ENCODE measurements at regions not wholly inside any gene's neighbourhood (a gene's known extent, or its start where the extent isn't known, plus 50 kb on each side); places are given as distances from the start of the nearest gene placed in this dataset.

DNA sequence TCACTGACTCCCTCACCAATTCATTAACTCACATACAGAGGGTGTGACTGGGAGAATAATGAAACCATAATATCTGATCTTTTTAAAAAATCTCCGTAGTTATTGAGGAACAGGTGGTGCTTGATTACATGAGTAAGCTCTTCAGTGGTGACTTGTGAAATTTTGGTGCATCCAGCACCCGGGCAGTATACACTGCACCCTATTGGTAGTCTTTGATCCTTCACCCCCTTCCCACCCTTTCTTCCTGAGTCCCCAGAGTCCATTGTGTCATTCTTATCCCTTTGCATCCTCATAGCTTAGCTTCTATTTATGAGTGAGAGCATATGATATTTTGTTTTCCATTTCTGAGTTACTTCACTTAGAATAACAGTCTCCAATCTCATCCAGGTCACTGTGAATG is 1143.8 kb downstream of the PCDH19 start:
- no peak overlapping the region for H3K27ac Mint-ChIP-seq
- peak; percentile 19 for DNase-seq (ENCODE audit: low spot score)

DNA sequence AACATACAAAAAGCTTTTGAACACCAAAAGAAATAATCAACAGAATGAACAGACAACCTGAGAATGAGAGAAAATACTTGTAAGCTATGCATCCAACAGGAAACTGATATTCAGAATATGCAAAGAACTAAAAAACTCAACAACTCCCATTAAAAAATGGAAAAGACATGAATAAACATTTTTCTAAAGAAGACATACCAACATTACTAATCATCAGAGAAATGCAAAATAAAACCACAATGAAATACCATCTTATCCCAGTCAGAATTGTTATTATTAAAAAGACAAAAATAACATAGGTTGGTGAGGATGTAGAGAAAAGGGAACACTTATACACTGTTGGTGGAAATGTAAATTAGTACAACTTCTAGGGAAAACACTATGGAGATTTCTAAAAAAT is 1161.9 kb downstream of the PCDH19 start:
- no peaks in the 10 kb centered on the region for H3K27me3 ChIP-seq (ENCODE audit: insufficient read depth)
- no peaks in the 10 kb centered on the region for H3F3A ChIP-seq (replicated peaks; ENCODE audit: low read depth)
- Mint-ChIP-seq H3K9me3 (no peaks in the 10 kb centered on the region; the same call in 2 of the 3 replicates), H3K4me3 (no peak overlapping the region), H3K36me3 (ENCODE audit: low read depth) (no peaks in the 10 kb centered on the region), H3K4me1 (peaks cover 4% of the 10 kb centered on the region; the same call in 2 of the 3 replicates), H3K27me3 (ENCODE audit: insufficient read depth, low read depth, poor library complexity) (no peaks in the 10 kb centered on the region), H3K27ac (no peak overlapping the region)
- DNase-seq (ENCODE audit: low spot score): no peak
- no peak for ATAC-seq
- H3K9me2 ChIP-seq (ENCODE audit: insufficient read depth): no peaks in the 10 kb centered on the region
- peaks cover 4% of the 10 kb centered on the region; the same call in 1 of the 2 replicates for H3K4me1 ChIP-seq (ENCODE audit: insufficient read depth)
- H3K36me3 ChIP-seq (ENCODE audit: insufficient read depth): no peaks in the 10 kb centered on the region
- TF ChIP-seq, protein P1, sequence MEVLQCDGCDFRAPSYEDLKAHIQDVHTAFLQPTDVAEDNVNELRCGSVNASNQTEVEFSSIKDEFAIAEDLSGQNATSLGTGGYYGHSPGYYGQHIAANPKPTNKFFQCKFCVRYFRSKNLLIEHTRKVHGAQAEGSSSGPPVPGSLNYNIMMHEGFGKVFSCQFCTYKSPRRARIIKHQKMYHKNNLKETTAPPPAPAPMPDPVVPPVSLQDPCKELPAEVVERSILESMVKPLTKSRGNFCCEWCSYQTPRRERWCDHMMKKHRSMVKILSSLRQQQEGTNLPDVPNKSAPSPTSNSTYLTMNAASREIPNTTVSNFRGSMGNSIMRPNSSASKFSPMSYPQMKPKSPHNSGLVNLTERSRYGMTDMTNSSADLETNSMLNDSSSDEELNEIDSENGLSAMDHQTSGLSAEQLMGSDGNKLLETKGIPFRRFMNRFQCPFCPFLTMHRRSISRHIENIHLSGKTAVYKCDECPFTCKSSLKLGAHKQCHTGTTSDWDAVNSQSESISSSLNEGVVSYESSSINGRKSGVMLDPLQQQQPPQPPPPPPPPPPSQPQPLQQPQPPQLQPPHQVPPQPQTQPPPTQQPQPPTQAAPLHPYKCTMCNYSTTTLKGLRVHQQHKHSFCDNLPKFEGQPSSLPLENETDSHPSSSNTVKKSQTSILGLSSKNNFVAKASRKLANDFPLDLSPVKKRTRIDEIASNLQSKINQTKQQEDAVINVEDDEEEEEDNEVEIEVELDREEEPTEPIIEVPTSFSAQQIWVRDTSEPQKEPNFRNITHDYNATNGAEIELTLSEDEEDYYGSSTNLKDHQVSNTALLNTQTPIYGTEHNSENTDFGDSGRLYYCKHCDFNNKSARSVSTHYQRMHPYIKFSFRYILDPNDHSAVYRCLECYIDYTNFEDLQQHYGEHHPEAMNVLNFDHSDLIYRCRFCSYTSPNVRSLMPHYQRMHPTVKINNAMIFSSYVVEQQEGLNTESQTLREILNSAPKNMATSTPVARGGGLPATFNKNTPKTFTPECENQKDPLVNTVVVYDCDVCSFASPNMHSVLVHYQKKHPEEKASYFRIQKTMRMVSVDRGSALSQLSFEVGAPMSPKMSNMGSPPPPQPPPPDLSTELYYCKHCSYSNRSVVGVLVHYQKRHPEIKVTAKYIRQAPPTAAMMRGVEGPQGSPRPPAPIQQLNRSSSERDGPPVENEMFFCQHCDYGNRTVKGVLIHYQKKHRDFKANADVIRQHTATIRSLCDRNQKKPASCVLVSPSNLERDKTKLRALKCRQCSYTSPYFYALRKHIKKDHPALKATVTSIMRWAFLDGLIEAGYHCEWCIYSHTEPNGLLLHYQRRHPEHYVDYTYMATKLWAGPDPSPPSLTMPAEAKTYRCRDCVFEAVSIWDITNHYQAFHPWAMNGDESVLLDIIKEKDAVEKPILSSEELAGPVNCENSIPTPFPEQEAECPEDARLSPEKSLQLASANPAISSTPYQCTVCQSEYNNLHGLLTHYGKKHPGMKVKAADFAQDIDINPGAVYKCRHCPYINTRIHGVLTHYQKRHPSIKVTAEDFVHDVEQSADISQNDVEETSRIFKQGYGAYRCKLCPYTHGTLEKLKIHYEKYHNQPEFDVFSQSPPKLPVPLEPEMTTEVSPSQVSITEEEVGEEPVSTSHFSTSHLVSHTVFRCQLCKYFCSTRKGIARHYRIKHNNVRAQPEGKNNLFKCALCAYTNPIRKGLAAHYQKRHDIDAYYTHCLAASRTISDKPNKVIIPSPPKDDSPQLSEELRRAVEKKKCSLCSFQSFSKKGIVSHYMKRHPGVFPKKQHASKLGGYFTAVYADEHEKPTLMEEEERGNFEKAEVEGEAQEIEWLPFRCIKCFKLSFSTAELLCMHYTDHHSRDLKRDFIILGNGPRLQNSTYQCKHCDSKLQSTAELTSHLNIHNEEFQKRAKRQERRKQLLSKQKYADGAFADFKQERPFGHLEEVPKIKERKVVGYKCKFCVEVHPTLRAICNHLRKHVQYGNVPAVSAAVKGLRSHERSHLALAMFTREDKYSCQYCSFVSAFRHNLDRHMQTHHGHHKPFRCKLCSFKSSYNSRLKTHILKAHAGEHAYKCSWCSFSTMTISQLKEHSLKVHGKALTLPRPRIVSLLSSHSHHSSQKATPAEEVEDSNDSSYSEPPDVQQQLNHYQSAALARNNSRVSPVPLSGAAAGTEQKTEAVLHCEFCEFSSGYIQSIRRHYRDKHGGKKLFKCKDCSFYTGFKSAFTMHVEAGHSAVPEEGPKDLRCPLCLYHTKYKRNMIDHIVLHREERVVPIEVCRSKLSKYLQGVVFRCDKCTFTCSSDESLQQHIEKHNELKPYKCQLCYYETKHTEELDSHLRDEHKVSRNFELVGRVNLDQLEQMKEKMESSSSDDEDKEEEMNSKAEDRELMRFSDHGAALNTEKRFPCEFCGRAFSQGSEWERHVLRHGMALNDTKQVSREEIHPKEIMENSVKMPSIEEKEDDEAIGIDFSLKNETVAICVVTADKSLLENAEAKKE (CRISPR knock-in tag; IDR thresholded peaks at IDR 0.05): no peak
- TF ChIP-seq ZNF114 (CRISPR knock-in tag; IDR thresholded peaks at IDR 0.05) (no peak), ZNF331 (CRISPR knock-in tag; IDR thresholded peaks at IDR 0.05; ENCODE audit: low read depth) (no peak), STAT1 (IDR thresholded peaks at IDR 0.05; ENCODE audit: unreplicated experiment) (no peak), POLR2AphosphoS5 (IDR thresholded peaks at IDR 0.05; ENCODE audit: low read depth) (no peak), NANOG (IDR thresholded peaks at IDR 0.05; ENCODE audit: borderline replicate concordance) (no peak), EZH2phosphoT487 (IDR thresholded peaks at IDR 0.05; ENCODE audit: unreplicated experiment) (no peak)
- H3K79me2 ChIP-seq (replicated peaks; ENCODE audit: insufficient read depth): no peaks in the 10 kb centered on the region
- H3K4me2 ChIP-seq: no peak overlapping the region
- no peak overlapping the region for H3K4me3 ChIP-seq
- H3K27ac ChIP-seq (ENCODE audit: low read depth): no peak overlapping the region
- H4K20me1 ChIP-seq (replicated peaks; ENCODE audit: insufficient read depth): no peaks in the 10 kb centered on the region
- H2AFZ ChIP-seq: no peak overlapping the region

More for the DNA sequence above, 1143.8 kb downstream of the PCDH19 start:
- Mint-ChIP-seq H3K36me3 (ENCODE audit: low read depth) (no peaks in the 10 kb centered on the region), H3K4me3 (no peak overlapping the region), H3K27me3 (ENCODE audit: insufficient read depth, low read depth, poor library complexity) (no peaks in the 10 kb centered on the region), H3K9me3 (peaks cover 7% of the 10 kb centered on the region; the same call in 1 of the 3 replicates), H3K4me1 (no peaks in the 10 kb centered on the region)
- TF ChIP-seq, protein P2, sequence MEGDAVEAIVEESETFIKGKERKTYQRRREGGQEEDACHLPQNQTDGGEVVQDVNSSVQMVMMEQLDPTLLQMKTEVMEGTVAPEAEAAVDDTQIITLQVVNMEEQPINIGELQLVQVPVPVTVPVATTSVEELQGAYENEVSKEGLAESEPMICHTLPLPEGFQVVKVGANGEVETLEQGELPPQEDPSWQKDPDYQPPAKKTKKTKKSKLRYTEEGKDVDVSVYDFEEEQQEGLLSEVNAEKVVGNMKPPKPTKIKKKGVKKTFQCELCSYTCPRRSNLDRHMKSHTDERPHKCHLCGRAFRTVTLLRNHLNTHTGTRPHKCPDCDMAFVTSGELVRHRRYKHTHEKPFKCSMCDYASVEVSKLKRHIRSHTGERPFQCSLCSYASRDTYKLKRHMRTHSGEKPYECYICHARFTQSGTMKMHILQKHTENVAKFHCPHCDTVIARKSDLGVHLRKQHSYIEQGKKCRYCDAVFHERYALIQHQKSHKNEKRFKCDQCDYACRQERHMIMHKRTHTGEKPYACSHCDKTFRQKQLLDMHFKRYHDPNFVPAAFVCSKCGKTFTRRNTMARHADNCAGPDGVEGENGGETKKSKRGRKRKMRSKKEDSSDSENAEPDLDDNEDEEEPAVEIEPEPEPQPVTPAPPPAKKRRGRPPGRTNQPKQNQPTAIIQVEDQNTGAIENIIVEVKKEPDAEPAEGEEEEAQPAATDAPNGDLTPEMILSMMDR (conservative IDR thresholded peaks at IDR 0.05; ENCODE audit: low read depth in 2 of 2): peak; percentile 21 to 49; a peak in 2 of 4 replicates
- TF ChIP-seq JUNB (IDR thresholded peaks at IDR 0.05; ENCODE audit: unreplicated experiment): no peak
- Histone ChIP-seq H3K36me3 (ENCODE audit: insufficient read depth) (no peaks in the 10 kb centered on the region), H2AFZ (no peak overlapping the region), H3K27me3 (ENCODE audit: insufficient read depth) (no peaks in the 10 kb centered on the region), H3K4me1 (ENCODE audit: insufficient read depth) (no peaks in the 10 kb centered on the region), H3K27ac (ENCODE audit: low read depth) (no peak overlapping the region), H3K9me2 (ENCODE audit: insufficient read depth) (no peaks in the 10 kb centered on the region), H3F3A (replicated peaks; ENCODE audit: low read depth) (no peaks in the 10 kb centered on the region), H4K20me1 (replicated peaks; ENCODE audit: insufficient read depth) (no peaks in the 10 kb centered on the region), H3K79me2 (replicated peaks; ENCODE audit: insufficient read depth) (no peaks in the 10 kb centered on the region), H3K4me3 (no peak overlapping the region), H3K4me2 (no peak overlapping the region)
- no peak for ATAC-seq

Data from GM23338 (cell line).